Ishikawa (cell line): ENCODE measurements at regions not wholly inside any gene's neighbourhood (a gene's known extent, or its start where the extent isn't known, plus 50 kb on each side); places are given as distances from the start of the nearest gene placed in this dataset.

Experiments
- CEBPB ChIP-seq: IDR thresholded peaks from 2 replicates; pipeline ENCODE4 v1.6.1; 2012
- CREB1 ChIP-seq: IDR thresholded peaks from 2 replicates; pipeline ENCODE4 v1.6.1; 2012; ENCODE audit warnings: low read depth
- EGR1 ChIP-seq: IDR thresholded peaks from 2 replicates; pipeline ENCODE4 v1.6.1; 2012
- EP300 ChIP-seq: IDR thresholded peaks from 2 replicates; pipeline ENCODE4 v1.6.1; 2012; ENCODE audit warnings: borderline replicate concordance
- REST ChIP-seq: IDR thresholded peaks from 2 replicates; pipeline ENCODE4 v1.6.1; 2012; ENCODE audit warnings: low read depth, mild to moderate bottlenecking
- TAF1 ChIP-seq: IDR thresholded peaks from 2 replicates; pipeline ENCODE4 v1.6.1; 2012; ENCODE audit warnings: low read depth, mild to moderate bottlenecking
- ZBTB7A ChIP-seq: IDR thresholded peaks from 2 replicates; pipeline ENCODE4 v1.6.1; 2012; ENCODE audit warnings: low read depth
- TF ChIP-seq, protein P1 (sequence below): IDR thresholded peaks from 2 replicates; pipeline ENCODE4 v1.6.1; 2012

GRCh38 chr6:105489216-105489530 is 86.3 kb upstream of the PREP start:
- no peak for TF ChIP-seq REST
- TF ChIP-seq EGR1 = no peak
- no peak for TF ChIP-seq TAF1
- TF ChIP-seq EP300 = no peak
- TF ChIP-seq ZBTB7A = no peak
- no peak for TF ChIP-seq CREB1
- TF ChIP-seq, protein P1, sequence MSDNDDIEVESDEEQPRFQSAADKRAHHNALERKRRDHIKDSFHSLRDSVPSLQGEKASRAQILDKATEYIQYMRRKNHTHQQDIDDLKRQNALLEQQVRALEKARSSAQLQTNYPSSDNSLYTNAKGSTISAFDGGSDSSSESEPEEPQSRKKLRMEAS = no peak
- TF ChIP-seq CEBPB = no peak
